HEK293T (cell line): ENCODE measurements at regions not wholly inside any gene's neighbourhood (a gene's known extent, or its start where the extent isn't known, plus 50 kb on each side); places are given as distances from the start of the nearest gene placed in this dataset.

ENCODE experiments used
- ARNT ChIP-seq: fragments of 450-650 bp; IDR thresholded peaks from 2 replicates; pipeline ENCODE4 v1.6.1; 2017; ENCODE audit warnings: mild to moderate bottlenecking
- FOXK2 ChIP-seq: fragments of 450-650 bp; IDR thresholded peaks from 2 replicates; pipeline ENCODE4 v1.6.1; 2016; ENCODE audit warnings: mild to moderate bottlenecking
- FOXM1 ChIP-seq: fragments of 450-650 bp; IDR thresholded peaks from 2 replicates; pipeline ENCODE4 v1.6.1; 2017; ENCODE audit warnings: mild to moderate bottlenecking, borderline replicate concordance
- HDGF ChIP-seq: fragments of 450-650 bp; IDR thresholded peaks from 2 replicates; pipeline ENCODE4 v1.6.1; 2017; ENCODE audit warnings: antibody characterized with exemption, borderline replicate concordance
- ZNF384 ChIP-seq: fragments of 450-650 bp; IDR thresholded peaks from 2 replicates; pipeline ENCODE4 v1.6.1; 2016

- TF ChIP-seq ARNT (no peak), ZNF384 (no peak), HDGF (no peak), FOXM1 (no peak), FOXK2 (no peak)
Observed at GRCh38 chr15:95290176-95290974, 1040.1 kb upstream of the NR2F2 start.
